HL-60 (cell line): ENCODE measurements at regions not wholly inside any gene's neighbourhood (a gene's known extent, or its start where the extent isn't known, plus 50 kb on each side); places are given as distances from the start of the nearest gene placed in this dataset.

Source experiments
- DNase-seq, 2 experiments: peaks; one replicate each; pipeline ENCODE4 v3.0.0-alpha.2; 2010 to 2020; ENCODE audit warnings: low read depth in 1 of 2, low spot score in 1 of 2
- H3K27ac ChIP-seq: fragments of 250-450 bp; sonication (Bioruptor Pico); replicated peaks from 2 replicates; pipeline ENCODE4 v1.5.1; 2020; ENCODE audit warnings: mild to moderate bottlenecking, moderate library complexity
- H3K27me3 ChIP-seq: fragments of 250-450 bp; sonication (Bioruptor Pico); 2 replicates; pipeline ENCODE4 v1.5.1; 2021; ENCODE audit warnings: mild to moderate bottlenecking, moderate library complexity; ENCODE audit not compliant: insufficient read depth, poor library complexity, severe bottlenecking
- H3K4me3 ChIP-seq: replicated peaks from 2 replicates; pipeline ENCODE4 v1.5.1; 2011; ENCODE audit warnings: mild to moderate bottlenecking, control low read depth, low read length; ENCODE audit not compliant: insufficient read depth
- GABPA ChIP-seq: IDR thresholded peaks from 2 replicates; pipeline ENCODE4 v1.6.1; 2012; ENCODE audit warnings: low read depth
- POLR2AphosphoS5 ChIP-seq: IDR thresholded peaks from 2 replicates; pipeline ENCODE4 v1.6.1; 2012; ENCODE audit warnings: low read depth
- SPI1 ChIP-seq: IDR thresholded peaks from 2 replicates; pipeline ENCODE4 v1.6.1; 2012; ENCODE audit warnings: low read depth, mild to moderate bottlenecking, borderline replicate concordance
- TF ChIP-seq, protein P1 (sequence below): IDR thresholded peaks from 2 replicates; pipeline ENCODE4 v1.6.1; 2012; ENCODE audit warnings: low read depth; ENCODE audit not compliant: insufficient replicate concordance
- TF ChIP-seq, protein P2 (sequence below): IDR thresholded peaks from one replicate; pipeline ENCODE4 v1.5.1; 2011; ENCODE audit warnings: low read length, control low read depth, inconsistent platforms; ENCODE audit not compliant: insufficient read depth

DNA sequence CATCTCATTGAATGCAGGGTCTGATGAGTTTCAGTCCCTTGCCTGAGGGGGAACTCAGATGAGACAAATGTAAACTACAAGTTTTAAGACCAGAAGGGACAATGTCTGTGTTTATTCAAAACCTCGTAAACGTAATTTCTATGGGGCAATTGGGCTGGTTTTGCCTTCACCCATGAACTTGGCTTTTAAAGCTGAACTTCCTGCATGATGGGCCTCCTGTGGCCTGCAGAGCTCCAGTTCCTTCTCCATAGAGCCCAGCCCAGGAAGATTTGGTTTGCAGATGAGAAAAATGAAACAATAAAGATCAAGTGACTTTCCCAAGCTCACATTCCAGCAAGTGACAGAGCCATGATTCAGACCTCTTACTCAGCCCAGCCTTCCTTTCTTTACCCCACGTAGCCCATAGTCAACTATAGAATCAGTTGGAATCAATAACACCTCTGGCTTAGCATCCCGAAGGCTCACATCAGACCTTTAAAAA is 612.3 kb downstream of the UTRN start:
- Histone ChIP-seq H3K4me3 (no peak overlapping the region), H3K27ac (no peak overlapping the region), H3K27me3 (no peaks in the 10 kb centered on the region)
- TF ChIP-seq, protein P1, sequence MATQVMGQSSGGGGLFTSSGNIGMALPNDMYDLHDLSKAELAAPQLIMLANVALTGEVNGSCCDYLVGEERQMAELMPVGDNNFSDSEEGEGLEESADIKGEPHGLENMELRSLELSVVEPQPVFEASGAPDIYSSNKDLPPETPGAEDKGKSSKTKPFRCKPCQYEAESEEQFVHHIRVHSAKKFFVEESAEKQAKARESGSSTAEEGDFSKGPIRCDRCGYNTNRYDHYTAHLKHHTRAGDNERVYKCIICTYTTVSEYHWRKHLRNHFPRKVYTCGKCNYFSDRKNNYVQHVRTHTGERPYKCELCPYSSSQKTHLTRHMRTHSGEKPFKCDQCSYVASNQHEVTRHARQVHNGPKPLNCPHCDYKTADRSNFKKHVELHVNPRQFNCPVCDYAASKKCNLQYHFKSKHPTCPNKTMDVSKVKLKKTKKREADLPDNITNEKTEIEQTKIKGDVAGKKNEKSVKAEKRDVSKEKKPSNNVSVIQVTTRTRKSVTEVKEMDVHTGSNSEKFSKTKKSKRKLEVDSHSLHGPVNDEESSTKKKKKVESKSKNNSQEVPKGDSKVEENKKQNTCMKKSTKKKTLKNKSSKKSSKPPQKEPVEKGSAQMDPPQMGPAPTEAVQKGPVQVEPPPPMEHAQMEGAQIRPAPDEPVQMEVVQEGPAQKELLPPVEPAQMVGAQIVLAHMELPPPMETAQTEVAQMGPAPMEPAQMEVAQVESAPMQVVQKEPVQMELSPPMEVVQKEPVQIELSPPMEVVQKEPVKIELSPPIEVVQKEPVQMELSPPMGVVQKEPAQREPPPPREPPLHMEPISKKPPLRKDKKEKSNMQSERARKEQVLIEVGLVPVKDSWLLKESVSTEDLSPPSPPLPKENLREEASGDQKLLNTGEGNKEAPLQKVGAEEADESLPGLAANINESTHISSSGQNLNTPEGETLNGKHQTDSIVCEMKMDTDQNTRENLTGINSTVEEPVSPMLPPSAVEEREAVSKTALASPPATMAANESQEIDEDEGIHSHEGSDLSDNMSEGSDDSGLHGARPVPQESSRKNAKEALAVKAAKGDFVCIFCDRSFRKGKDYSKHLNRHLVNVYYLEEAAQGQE = no peak
- TF ChIP-seq, protein P2, sequence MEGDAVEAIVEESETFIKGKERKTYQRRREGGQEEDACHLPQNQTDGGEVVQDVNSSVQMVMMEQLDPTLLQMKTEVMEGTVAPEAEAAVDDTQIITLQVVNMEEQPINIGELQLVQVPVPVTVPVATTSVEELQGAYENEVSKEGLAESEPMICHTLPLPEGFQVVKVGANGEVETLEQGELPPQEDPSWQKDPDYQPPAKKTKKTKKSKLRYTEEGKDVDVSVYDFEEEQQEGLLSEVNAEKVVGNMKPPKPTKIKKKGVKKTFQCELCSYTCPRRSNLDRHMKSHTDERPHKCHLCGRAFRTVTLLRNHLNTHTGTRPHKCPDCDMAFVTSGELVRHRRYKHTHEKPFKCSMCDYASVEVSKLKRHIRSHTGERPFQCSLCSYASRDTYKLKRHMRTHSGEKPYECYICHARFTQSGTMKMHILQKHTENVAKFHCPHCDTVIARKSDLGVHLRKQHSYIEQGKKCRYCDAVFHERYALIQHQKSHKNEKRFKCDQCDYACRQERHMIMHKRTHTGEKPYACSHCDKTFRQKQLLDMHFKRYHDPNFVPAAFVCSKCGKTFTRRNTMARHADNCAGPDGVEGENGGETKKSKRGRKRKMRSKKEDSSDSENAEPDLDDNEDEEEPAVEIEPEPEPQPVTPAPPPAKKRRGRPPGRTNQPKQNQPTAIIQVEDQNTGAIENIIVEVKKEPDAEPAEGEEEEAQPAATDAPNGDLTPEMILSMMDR = no peak
- TF ChIP-seq SPI1 = no peak
- TF ChIP-seq GABPA = no peak
- TF ChIP-seq POLR2AphosphoS5 = no peak
- no peak for DNase-seq

DNA sequence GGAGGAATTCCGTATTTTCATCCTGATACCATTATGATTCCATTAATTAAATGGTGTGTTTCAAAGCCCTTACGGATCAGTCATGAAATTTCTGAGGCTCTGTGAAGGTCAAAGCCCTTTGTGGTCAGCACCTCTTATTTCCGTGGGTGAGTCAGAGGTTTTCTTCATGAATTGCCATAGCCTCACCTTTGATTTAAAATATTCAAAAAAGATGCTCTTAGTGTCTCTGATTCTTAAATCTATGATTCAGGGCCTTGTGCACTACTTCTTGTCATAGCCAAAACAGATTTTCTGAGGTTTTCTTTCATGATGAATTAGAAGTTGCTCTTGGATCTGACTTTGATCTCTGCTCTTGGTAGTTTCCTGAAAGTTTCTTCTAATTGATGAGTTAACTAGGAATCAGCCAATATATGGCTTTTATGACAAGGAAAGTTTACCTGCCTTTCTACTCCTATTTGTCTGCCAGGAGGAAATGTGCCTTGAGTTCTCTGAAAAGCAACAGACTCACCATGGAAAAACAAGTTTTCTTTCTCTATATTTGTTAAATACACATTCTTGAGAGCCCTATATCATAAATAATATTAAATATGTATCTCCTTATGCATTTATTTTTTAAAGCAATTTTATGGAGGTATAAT is 613.0 kb downstream of the UTRN start:
- DNase-seq = no peak
- Histone ChIP-seq H3K27ac (no peak overlapping the region), H3K4me3 (no peak overlapping the region)

DNA sequence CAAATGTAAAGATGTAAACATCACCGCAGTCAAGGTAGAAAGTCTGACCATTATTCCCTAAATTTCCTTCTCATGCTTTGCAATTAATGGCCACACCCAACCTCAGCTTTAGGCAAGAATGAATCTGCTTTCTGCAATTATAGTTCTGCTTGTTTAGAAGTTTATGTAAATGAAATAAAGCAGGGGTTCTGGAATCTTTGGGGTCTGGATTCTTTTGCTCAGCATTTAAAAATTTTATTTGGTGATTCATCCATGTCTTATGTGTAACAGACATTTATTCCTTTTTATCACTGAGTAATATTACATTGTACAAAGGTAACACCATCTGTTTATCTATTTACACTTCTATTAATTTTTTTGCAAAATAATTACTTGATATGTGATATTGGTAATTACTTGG is 613.6 kb downstream of the UTRN start:
- TF ChIP-seq GABPA (no peak), POLR2AphosphoS5 (no peak), SPI1 (no peak)
- TF ChIP-seq, protein P1 = no peak
- TF ChIP-seq, protein P2 = no peak
- DNase-seq = no peak
- H3K27ac ChIP-seq = no peak overlapping the region
- no peak overlapping the region for H3K4me3 ChIP-seq
- no peaks in the 10 kb centered on the region for H3K27me3 ChIP-seq

More for the DNA sequence above, 613.0 kb downstream of the UTRN start:
- TF ChIP-seq, protein P2 = no peak
- TF ChIP-seq GABPA = no peak
- no peak for TF ChIP-seq SPI1
- TF ChIP-seq, protein P1 = no peak
- TF ChIP-seq POLR2AphosphoS5 = no peak
- H3K27me3 ChIP-seq = no peaks in the 10 kb centered on the region
